ENCODE measurements at regions not wholly inside any gene's neighbourhood (a gene's known extent, or its start where the extent isn't known, plus 50 kb on each side); places are given as distances from the start of the nearest gene placed in this dataset.

- H3K27ac ChIP-seq (ENCODE audit: low read length), result no peak overlapping the region
- peaks cover 22% of the 10 kb centered on the region for H3K9me3 ChIP-seq (replicated peaks; ENCODE audit: control insufficient read depth, low read depth, low read length)
- H3K27me3 ChIP-seq (ENCODE audit: control insufficient read depth, insufficient read depth, low read length), result no peaks in the 10 kb centered on the region
- no peak for DNase-seq
- H3K4me3 ChIP-seq (ENCODE audit: low read length), result no peak overlapping the region
- WGBS (ENCODE audit: insufficient coverage), result no CpG with 5 or more reads among the region's 4 CpGs
- H3K36me3 ChIP-seq (ENCODE audit: control insufficient read depth, insufficient read depth, low read length), result no peaks in the 10 kb centered on the region
- no peaks in the 10 kb centered on the region for H3K4me1 ChIP-seq (ENCODE audit: control insufficient read depth, insufficient read depth, low read length)
Observed at GRCh38 chr2:122927710-122928557, 1097.2 kb upstream of the CNTNAP5 start.

- Histone ChIP-seq H3K4me3 (ENCODE audit: low read length) (no peak overlapping the region), H3K36me3 (ENCODE audit: control insufficient read depth, insufficient read depth, low read length) (no peaks in the 10 kb centered on the region), H3K4me1 (ENCODE audit: control insufficient read depth, insufficient read depth, low read length) (no peaks in the 10 kb centered on the region), H3K9me3 (replicated peaks; ENCODE audit: control insufficient read depth, low read depth, low read length) (peaks cover 19% of the 10 kb centered on the region), H3K27me3 (ENCODE audit: control insufficient read depth, insufficient read depth, low read length) (no peaks in the 10 kb centered on the region), H3K27ac (ENCODE audit: low read length) (no peak overlapping the region)
- WGBS (ENCODE audit: insufficient coverage), result no CpG with 5 or more reads among the region's 1 CpG
- no peak for DNase-seq
Observed at GRCh38 chr2:122929347-122929746, 1095.7 kb upstream of the CNTNAP5 start.

- no peaks in the 10 kb centered on the region for H3K9me3 ChIP-seq (replicated peaks; ENCODE audit: control insufficient read depth, low read depth, low read length)
- H3K27me3 ChIP-seq (ENCODE audit: control insufficient read depth, insufficient read depth, low read length), result no peaks in the 10 kb centered on the region
- no CpG with 5 or more reads among the region's 2 CpGs for WGBS (ENCODE audit: insufficient coverage)
- DNase-seq, result no peak
- H3K36me3 ChIP-seq (ENCODE audit: control insufficient read depth, insufficient read depth, low read length), result no peaks in the 10 kb centered on the region
- no peak overlapping the region for H3K4me3 ChIP-seq (ENCODE audit: low read length)
- no peak overlapping the region for H3K27ac ChIP-seq (ENCODE audit: low read length)
- H3K4me1 ChIP-seq (ENCODE audit: control insufficient read depth, insufficient read depth, low read length), result no peaks in the 10 kb centered on the region
Observed at GRCh38 chr2:122935506-122935905, 1089.6 kb upstream of the CNTNAP5 start.

GRCh38 chr2:122939796-122940195, 1085.3 kb upstream of the CNTNAP5 start:
- Histone ChIP-seq H3K27ac (ENCODE audit: low read length) (no peak overlapping the region), H3K36me3 (ENCODE audit: control insufficient read depth, insufficient read depth, low read length) (no peaks in the 10 kb centered on the region), H3K9me3 (replicated peaks; ENCODE audit: control insufficient read depth, low read depth, low read length) (no peaks in the 10 kb centered on the region), H3K4me3 (ENCODE audit: low read length) (no peak overlapping the region), H3K27me3 (ENCODE audit: control insufficient read depth, insufficient read depth, low read length) (no peaks in the 10 kb centered on the region), H3K4me1 (ENCODE audit: control insufficient read depth, insufficient read depth, low read length) (no peaks in the 10 kb centered on the region)
- 40% methylated on average over 1 of the region's 4 CpGs for WGBS (ENCODE audit: insufficient coverage)
- DNase-seq, result peak; percentile 62

GRCh38 chr2:122949523-122949922, 1075.6 kb upstream of the CNTNAP5 start:
- Histone ChIP-seq H3K4me3 (ENCODE audit: low read length) (no peak overlapping the region), H3K27ac (ENCODE audit: low read length) (no peak overlapping the region), H3K9me3 (replicated peaks; ENCODE audit: control insufficient read depth, low read depth, low read length) (no peaks in the 10 kb centered on the region), H3K4me1 (ENCODE audit: control insufficient read depth, insufficient read depth, low read length) (no peaks in the 10 kb centered on the region), H3K27me3 (ENCODE audit: control insufficient read depth, insufficient read depth, low read length) (no peaks in the 10 kb centered on the region), H3K36me3 (ENCODE audit: control insufficient read depth, insufficient read depth, low read length) (no peaks in the 10 kb centered on the region)
- no peak for DNase-seq
- WGBS (ENCODE audit: insufficient coverage), result no CpG with 5 or more reads among the region's 2 CpGs

GRCh38 chr2:122955776-122956175, 1069.3 kb upstream of the CNTNAP5 start:
- H3K27ac ChIP-seq (ENCODE audit: low read length), result peak overlapping the region; percentile 15
- DNase-seq, result peak; percentile 94
- H3K4me1 ChIP-seq (ENCODE audit: control insufficient read depth, insufficient read depth, low read length), result no peaks in the 10 kb centered on the region
- H3K4me3 ChIP-seq (ENCODE audit: low read length), result no peak overlapping the region
- H3K36me3 ChIP-seq (ENCODE audit: control insufficient read depth, insufficient read depth, low read length), result no peaks in the 10 kb centered on the region
- 20% methylated on average over 2 of the region's 4 CpGs for WGBS (ENCODE audit: insufficient coverage)
- H3K9me3 ChIP-seq (replicated peaks; ENCODE audit: control insufficient read depth, low read depth, low read length), result no peaks in the 10 kb centered on the region
- no peaks in the 10 kb centered on the region for H3K27me3 ChIP-seq (ENCODE audit: control insufficient read depth, insufficient read depth, low read length)

- peak; percentile 88 for DNase-seq
- Histone ChIP-seq H3K27me3 (ENCODE audit: control insufficient read depth, insufficient read depth, low read length) (no peaks in the 10 kb centered on the region), H3K36me3 (ENCODE audit: control insufficient read depth, insufficient read depth, low read length) (no peaks in the 10 kb centered on the region), H3K27ac (ENCODE audit: low read length) (no peak overlapping the region), H3K4me1 (ENCODE audit: control insufficient read depth, insufficient read depth, low read length) (peaks cover 2% of the 10 kb centered on the region), H3K9me3 (replicated peaks; ENCODE audit: control insufficient read depth, low read depth, low read length) (no peaks in the 10 kb centered on the region), H3K4me3 (ENCODE audit: low read length) (no peak overlapping the region)
- 61% methylated on average over 3 of the region's 5 CpGs for WGBS (ENCODE audit: insufficient coverage)
Observed at GRCh38 chr2:122960759-122961641, 1064.1 kb upstream of the CNTNAP5 start.

GRCh38 chr2:122966461-122966860, 1058.6 kb upstream of the CNTNAP5 start:
- Histone ChIP-seq H3K4me3 (ENCODE audit: low read length) (no peak overlapping the region), H3K4me1 (ENCODE audit: control insufficient read depth, insufficient read depth, low read length) (no peaks in the 10 kb centered on the region), H3K27ac (ENCODE audit: low read length) (no peak overlapping the region), H3K27me3 (ENCODE audit: control insufficient read depth, insufficient read depth, low read length) (no peaks in the 10 kb centered on the region), H3K9me3 (replicated peaks; ENCODE audit: control insufficient read depth, low read depth, low read length) (no peaks in the 10 kb centered on the region), H3K36me3 (ENCODE audit: control insufficient read depth, insufficient read depth, low read length) (no peaks in the 10 kb centered on the region)
- DNase-seq, result peak; percentile 73
- WGBS (ENCODE audit: insufficient coverage), result no CpG with 5 or more reads among the region's 2 CpGs

- DNase-seq, result no peak
- no peak overlapping the region for H3K4me3 ChIP-seq (ENCODE audit: low read length)
- no peaks in the 10 kb centered on the region for H3K4me1 ChIP-seq (ENCODE audit: control insufficient read depth, insufficient read depth, low read length)
- no peaks in the 10 kb centered on the region for H3K9me3 ChIP-seq (replicated peaks; ENCODE audit: control insufficient read depth, low read depth, low read length)
- WGBS (ENCODE audit: insufficient coverage), result no CpG with 5 or more reads among the region's 1 CpG
- H3K27ac ChIP-seq (ENCODE audit: low read length), result no peak overlapping the region
- H3K36me3 ChIP-seq (ENCODE audit: control insufficient read depth, insufficient read depth, low read length), result no peaks in the 10 kb centered on the region
- no peaks in the 10 kb centered on the region for H3K27me3 ChIP-seq (ENCODE audit: control insufficient read depth, insufficient read depth, low read length)
Observed at GRCh38 chr2:122977580-122977979, 1047.5 kb upstream of the CNTNAP5 start.

- no peaks in the 10 kb centered on the region for H3K27me3 ChIP-seq (ENCODE audit: control insufficient read depth, insufficient read depth, low read length)
- no peaks in the 10 kb centered on the region for H3K9me3 ChIP-seq (replicated peaks; ENCODE audit: control insufficient read depth, low read depth, low read length)
- no peak overlapping the region for H3K4me3 ChIP-seq (ENCODE audit: low read length)
- WGBS (ENCODE audit: insufficient coverage), result 51% methylated on average over 2 of the region's 5 CpGs
- H3K36me3 ChIP-seq (ENCODE audit: control insufficient read depth, insufficient read depth, low read length), result no peaks in the 10 kb centered on the region
- peak overlapping the region; percentile 43 for H3K27ac ChIP-seq (ENCODE audit: low read length)
- H3K4me1 ChIP-seq (ENCODE audit: control insufficient read depth, insufficient read depth, low read length), result no peaks in the 10 kb centered on the region
- DNase-seq, result peak; percentile 96
Observed at GRCh38 chr2:122980671-122981070, 1044.4 kb upstream of the CNTNAP5 start.
